ENCODE measurements at regions not wholly inside any gene's neighbourhood (a gene's known extent, or its start where the extent isn't known, plus 50 kb on each side); places are given as distances from the start of the nearest gene placed in this dataset.

DNA sequence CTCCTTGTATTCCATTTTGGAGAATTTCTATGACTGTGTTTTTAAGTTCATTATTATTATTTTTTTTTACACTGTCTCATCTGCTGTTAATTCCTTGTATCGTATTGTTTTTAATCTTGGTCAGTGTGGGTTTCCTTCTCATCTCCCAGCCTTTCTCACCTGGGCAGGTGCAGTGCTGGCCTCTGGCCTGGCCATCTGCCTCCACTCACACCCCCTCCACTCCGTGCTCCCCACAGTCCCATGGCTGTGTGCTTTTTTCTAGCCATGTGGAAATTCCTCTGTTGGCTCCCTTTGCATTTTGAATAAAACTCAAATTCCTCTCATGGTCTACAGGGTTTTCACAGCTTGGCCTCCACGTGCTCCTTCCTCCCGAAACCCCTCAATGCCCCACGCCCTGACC lies 50.3 kb upstream of the LINC01488 start:
- Mint-ChIP-seq H3K9me3 (no peaks in the 10 kb centered on the region), H3K4me1 (ENCODE audit: low read depth) (peaks cover 3% of the 10 kb centered on the region), H3K27me3 (peaks cover 26% of the 10 kb centered on the region), H3K36me3 (ENCODE audit: low read depth) (no peaks in the 10 kb centered on the region), H3K27ac (no peak overlapping the region), H3K4me3 (no peak overlapping the region)
- TF ChIP-seq, protein P1, sequence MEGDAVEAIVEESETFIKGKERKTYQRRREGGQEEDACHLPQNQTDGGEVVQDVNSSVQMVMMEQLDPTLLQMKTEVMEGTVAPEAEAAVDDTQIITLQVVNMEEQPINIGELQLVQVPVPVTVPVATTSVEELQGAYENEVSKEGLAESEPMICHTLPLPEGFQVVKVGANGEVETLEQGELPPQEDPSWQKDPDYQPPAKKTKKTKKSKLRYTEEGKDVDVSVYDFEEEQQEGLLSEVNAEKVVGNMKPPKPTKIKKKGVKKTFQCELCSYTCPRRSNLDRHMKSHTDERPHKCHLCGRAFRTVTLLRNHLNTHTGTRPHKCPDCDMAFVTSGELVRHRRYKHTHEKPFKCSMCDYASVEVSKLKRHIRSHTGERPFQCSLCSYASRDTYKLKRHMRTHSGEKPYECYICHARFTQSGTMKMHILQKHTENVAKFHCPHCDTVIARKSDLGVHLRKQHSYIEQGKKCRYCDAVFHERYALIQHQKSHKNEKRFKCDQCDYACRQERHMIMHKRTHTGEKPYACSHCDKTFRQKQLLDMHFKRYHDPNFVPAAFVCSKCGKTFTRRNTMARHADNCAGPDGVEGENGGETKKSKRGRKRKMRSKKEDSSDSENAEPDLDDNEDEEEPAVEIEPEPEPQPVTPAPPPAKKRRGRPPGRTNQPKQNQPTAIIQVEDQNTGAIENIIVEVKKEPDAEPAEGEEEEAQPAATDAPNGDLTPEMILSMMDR (IDR thresholded peaks at IDR 0.05), result no peak
- Histone ChIP-seq H3K36me3 (ENCODE audit: insufficient read depth, low read length) (no peaks in the 10 kb centered on the region), H3K4me1 (ENCODE audit: insufficient read depth, low read length) (peaks cover 5% of the 10 kb centered on the region), H3K9me3 (ENCODE audit: control insufficient read depth in 1 of 2, insufficient read depth in 1 of 2, low read length in 2 of 2) (no peaks in the 10 kb centered on the region), H3K27me3 (ENCODE audit: control insufficient read depth in 1 of 2, insufficient read depth in 2 of 2, low read length in 2 of 2) (no peaks in the 10 kb centered on the region), H3K27ac (ENCODE audit: low read depth in 1 of 2, low read length in 2 of 2) (no peak overlapping the region), H3K4me3 (ENCODE audit: low read length) (no peak overlapping the region)
- intact Hi-C loops (cut with DNase I, micrococcal nuclease), result loop anchor here in 1 of 2 experiments (5.0 kb wide), 1 partner anchor 34 kb away; no protein-coding TSS in a partner anchor
- ChIA-PET POLR2A (no interaction called here), CTCF (no interaction called here)
- DNase-seq (no peak), ATAC-seq (ENCODE audit: poor library complexity) (no peak)
